ENCODE measurements at regions not wholly inside any gene's neighbourhood (a gene's known extent, or its start where the extent isn't known, plus 50 kb on each side); places are given as distances from the start of the nearest gene placed in this dataset.

- DNase-seq (ENCODE audit: low spot score) (no peak), ATAC-seq (no peak)
Measured at GRCh38 chr16:66219491-66219890, 147.0 kb upstream of the CDH5 start.

GRCh38 chr16:66212428-66212827, 154.1 kb upstream of the CDH5 start:
- DNase-seq (ENCODE audit: low spot score) = no peak

DNA sequence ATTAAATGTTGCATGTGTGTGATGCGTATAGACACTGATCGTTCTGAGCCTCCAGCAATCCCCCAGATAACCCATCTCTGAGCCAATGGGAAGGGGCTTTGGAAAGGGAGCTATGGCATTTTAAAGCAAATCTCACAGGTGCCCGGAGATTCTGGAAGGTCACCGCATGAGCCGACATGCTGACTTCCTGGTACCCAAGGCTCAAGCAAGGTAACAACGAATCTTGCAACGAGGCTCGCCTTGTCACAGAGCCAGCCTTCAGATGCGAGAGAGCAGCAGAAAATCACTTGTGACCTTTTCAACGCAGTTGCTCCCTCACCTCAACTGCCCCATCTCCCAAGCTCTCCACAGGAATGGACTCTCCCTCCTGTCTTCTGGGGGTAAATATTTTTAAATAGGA, 154.8 kb upstream of the CDH5 start:
- no peak for ATAC-seq
- no peak for DNase-seq (ENCODE audit: low spot score)

More at GRCh38 chr16:66212428-66212827, 154.1 kb upstream of the CDH5 start:
- no peak for ATAC-seq

- ATAC-seq = no peak
- DNase-seq (ENCODE audit: low spot score) = no peak
Measured at GRCh38 chr16:66207883-66208265, 158.6 kb upstream of the CDH5 start.

DNA sequence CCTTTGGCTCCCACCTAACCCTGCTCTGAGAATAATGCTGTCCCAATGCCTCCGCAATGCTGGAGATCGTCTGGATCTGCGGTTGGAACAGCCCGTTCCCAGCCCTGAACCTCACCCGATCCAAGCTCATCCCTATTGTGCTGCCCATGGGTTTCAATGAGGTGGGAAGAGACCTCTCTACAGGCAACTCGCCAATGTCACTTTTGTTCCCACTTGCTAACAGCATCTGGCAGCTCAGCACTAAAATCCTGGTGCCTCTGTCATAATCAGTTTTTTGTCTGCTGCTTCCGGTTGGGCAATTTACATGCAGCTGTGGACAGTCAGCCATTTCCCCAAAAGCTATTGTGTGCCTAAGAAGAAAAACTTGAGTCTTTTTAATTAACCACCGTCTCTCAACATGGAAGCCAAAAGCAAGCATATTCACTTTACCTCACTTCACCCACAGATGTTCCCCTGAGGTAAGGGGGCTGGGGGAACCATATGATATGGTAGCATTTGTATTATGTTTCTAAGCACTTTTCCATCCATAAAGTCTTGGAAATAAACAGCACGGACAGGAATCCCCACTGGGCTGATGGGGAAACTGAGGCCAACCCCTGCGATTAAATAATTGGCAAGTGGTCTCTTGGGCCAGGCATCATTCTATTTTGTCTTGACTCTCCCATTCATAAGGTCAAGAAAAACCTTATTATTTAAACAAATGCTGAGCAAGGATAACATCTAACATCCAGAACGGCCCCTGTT, 159.2 kb upstream of the CDH5 start:
- ATAC-seq (no peak), DNase-seq (ENCODE audit: low spot score) (no peak)

GRCh38 chr16:66206363-66206762, 160.1 kb upstream of the CDH5 start:
- DNase-seq (ENCODE audit: low spot score) = no peak
- no peak for ATAC-seq

- ATAC-seq (no peak), DNase-seq (ENCODE audit: low spot score) (no peak)
Measured at GRCh38 chr16:66205287-66206231, 160.9 kb upstream of the CDH5 start.

- DNase-seq (ENCODE audit: low spot score) = no peak
- ATAC-seq = no peak
Measured at GRCh38 chr16:66204756-66205155, 161.7 kb upstream of the CDH5 start.

DNA sequence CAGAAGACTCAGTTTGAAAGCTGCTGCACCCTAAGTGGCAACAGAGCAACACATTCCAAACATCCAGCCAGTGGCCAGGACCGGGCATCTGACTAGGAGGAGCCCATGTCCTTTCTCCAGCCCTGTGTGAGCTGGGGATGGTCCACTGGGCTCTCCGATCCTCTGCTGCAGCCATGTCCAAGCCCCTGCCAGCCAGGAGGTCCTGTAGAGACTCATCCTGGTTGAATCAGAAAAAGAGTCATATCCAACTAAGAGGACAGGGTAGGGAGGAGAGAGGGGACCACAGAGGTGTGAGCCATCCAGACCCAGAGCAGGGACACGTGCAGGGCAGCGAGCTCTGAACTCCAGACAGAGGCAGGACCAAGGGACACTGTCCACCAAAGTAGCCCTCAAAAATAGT, 163.0 kb upstream of the CDH5 start:
- ATAC-seq = no peak
- no peak for DNase-seq (ENCODE audit: low spot score)

GRCh38 chr16:66199189-66199588, 167.3 kb upstream of the CDH5 start:
- peak; percentile 90 for ATAC-seq
- peak; percentile 56 for DNase-seq (ENCODE audit: low spot score)

- DNase-seq (ENCODE audit: low spot score) = no peak
- ATAC-seq = no peak
Measured at GRCh38 chr16:66198641-66199040, 167.8 kb upstream of the CDH5 start.

GRCh38 chr16:66197668-66198278, 168.7 kb upstream of the CDH5 start:
- ATAC-seq (peak; percentile 83), DNase-seq (ENCODE audit: low spot score) (no peak)

GRCh38 chr16:66196770-66197169, 169.7 kb upstream of the CDH5 start:
- no peak for ATAC-seq
- DNase-seq (ENCODE audit: low spot score) = no peak

- no peak for DNase-seq (ENCODE audit: low spot score)
- no peak for ATAC-seq
Measured at GRCh38 chr16:66194866-66195265, 171.6 kb upstream of the CDH5 start.

- ATAC-seq = no peak
- DNase-seq (ENCODE audit: low spot score) = no peak
Measured at GRCh38 chr16:66193543-66194229, 172.8 kb upstream of the CDH5 start.

DNA sequence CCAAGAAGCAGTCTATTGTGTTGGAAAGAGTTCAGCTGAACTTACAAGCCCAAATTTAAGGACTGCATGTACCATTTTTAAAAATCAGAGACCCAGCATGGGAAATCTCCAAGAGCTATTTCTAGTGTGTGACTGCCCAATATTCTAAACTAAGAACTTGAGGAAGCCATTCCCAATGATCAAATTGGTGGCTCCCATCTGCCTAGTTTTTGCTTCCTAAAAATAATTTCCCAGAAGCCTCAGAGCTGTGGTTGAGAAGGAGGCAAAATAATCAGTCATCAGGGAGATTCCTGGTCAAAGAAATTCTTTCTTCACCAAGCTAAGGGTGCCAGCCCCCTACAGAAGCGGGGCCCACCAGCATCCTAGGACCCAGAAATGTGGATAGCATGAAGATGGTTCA, 176.1 kb upstream of the CDH5 start:
- ATAC-seq (no peak), DNase-seq (ENCODE audit: low spot score) (no peak)

DNA sequence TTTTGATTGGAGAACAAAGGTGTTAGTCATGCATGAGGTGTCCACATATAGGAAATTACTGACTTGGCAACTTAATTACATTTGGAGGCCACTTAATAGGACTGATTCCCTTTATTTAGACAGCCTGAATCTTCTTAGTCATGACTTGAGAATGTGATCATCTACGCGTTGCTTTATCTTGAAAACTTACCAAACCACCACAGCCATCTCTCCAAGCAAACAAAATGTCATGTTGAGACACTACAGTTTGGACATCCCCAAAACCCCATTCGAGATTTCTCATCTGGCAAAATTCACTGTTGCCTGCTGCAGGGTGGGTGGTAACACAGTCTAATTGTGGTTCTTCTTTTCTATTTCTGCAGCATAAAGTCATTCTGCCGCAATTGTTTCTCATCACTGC, 176.5 kb upstream of the CDH5 start:
- ATAC-seq (no peak), DNase-seq (ENCODE audit: low spot score) (no peak)

- ATAC-seq = no peak
- no peak for DNase-seq (ENCODE audit: low spot score)
Measured at GRCh38 chr16:66188917-66189725, 177.4 kb upstream of the CDH5 start.

DNA sequence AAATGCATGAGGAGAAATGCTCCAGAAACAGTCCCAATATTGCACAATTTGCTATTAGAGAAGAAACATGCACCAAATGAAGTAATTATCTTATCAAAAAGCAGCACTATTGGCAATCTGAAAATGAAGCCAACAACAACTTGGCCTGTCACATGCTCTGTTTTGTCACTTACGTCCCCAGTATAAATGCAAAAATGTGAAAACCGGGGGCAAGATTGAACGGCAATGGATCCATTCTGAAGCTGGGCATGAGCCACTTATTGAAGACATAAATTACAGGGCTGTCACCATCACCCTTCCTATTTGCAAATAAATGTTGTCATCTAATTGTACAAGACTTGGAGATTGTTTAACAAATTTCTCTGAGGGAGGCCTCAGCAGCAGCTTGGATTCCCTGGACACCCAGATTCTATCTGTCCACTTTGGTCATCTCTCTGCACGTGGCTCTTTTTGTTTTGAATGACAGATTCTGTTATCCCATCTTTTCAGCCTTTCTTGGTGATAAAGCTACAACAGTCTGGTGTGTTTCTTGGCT, 180.2 kb upstream of the CDH5 start:
- no peak for ATAC-seq

GRCh38 chr16:66182592-66182991, 183.9 kb upstream of the CDH5 start:
- ATAC-seq (no peak), DNase-seq (ENCODE audit: low spot score) (no peak)

More for the DNA sequence above, 180.2 kb upstream of the CDH5 start:
- DNase-seq (ENCODE audit: low spot score) = no peak

Data from left lobe of liver (tissue), 2 donors.